ENCODE measurements at regions not wholly inside any gene's neighbourhood (a gene's known extent, or its start where the extent isn't known, plus 50 kb on each side); places are given as distances from the start of the nearest gene placed in this dataset.

DNA sequence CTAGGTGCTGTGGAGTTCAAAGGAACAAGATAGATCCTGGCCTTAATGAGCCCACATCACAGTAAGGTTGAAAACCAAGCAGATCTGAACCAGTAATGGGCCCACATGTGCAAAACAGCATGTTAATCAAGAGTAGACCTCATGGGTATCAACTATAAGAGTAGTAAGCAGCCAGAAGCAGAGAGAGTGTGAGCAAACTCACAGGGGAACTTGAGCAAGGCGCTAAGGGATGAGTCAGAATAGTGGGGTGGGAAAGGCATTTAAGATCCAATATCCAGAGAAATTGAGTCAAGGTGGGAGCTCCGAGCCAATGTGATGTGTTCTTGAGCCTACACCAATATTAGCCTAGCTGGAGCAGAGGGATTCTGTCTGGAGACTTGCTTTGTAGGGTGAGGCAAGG, 52.4 kb upstream of the GJA5 start:
- TF ChIP-seq, protein P1, sequence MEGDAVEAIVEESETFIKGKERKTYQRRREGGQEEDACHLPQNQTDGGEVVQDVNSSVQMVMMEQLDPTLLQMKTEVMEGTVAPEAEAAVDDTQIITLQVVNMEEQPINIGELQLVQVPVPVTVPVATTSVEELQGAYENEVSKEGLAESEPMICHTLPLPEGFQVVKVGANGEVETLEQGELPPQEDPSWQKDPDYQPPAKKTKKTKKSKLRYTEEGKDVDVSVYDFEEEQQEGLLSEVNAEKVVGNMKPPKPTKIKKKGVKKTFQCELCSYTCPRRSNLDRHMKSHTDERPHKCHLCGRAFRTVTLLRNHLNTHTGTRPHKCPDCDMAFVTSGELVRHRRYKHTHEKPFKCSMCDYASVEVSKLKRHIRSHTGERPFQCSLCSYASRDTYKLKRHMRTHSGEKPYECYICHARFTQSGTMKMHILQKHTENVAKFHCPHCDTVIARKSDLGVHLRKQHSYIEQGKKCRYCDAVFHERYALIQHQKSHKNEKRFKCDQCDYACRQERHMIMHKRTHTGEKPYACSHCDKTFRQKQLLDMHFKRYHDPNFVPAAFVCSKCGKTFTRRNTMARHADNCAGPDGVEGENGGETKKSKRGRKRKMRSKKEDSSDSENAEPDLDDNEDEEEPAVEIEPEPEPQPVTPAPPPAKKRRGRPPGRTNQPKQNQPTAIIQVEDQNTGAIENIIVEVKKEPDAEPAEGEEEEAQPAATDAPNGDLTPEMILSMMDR (IDR thresholded peaks at IDR 0.05): no peak
- no peak for TF ChIP-seq POLR2A (IDR thresholded peaks at IDR 0.05)
- TF ChIP-seq EP300 (IDR thresholded peaks at IDR 0.05): no peak
